Right renal pelvis (tissue), 4 donors: ENCODE measurements at regions not wholly inside any gene's neighbourhood (a gene's known extent, or its start where the extent isn't known, plus 50 kb on each side); places are given as distances from the start of the nearest gene placed in this dataset.
A peak's percentile ranks its signal among the peaks of the same experiment; 100 is the strongest.
"Not testable (repeated sequence)": the region's sequence is repeated elsewhere in the genome, so short reads cannot be mapped to it uniquely, and the experiment has no call there.

Experiments used
- DNase-seq, 4 donors: peaks; one replicate each; pipeline ENCODE4 v3.0.0-alpha.2; 2013; ENCODE audit warnings: low read depth in 4 of 4, low spot score in 3 of 4, missing footprints in 1 of 4

DNA sequence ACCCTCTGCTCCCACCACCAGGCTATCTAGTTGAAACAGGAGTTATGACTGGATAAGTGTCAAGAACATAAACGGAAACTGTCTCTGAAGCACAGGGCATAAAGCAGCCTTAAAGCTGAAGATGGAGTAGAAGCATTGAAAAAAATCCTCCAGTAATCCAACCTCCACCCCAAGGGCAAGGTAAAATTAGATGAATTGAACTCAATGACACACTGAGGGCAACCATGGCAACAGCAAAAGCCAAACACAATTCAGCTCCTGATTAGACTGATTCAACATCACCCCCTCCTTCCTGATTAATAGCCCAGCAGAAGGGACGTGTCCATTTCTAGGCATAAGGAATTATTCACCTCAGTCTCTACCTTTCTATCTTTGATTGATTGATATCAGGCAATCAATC is 183.2 kb upstream of the MAP3K1 start:
- no peak for DNase-seq

DNA sequence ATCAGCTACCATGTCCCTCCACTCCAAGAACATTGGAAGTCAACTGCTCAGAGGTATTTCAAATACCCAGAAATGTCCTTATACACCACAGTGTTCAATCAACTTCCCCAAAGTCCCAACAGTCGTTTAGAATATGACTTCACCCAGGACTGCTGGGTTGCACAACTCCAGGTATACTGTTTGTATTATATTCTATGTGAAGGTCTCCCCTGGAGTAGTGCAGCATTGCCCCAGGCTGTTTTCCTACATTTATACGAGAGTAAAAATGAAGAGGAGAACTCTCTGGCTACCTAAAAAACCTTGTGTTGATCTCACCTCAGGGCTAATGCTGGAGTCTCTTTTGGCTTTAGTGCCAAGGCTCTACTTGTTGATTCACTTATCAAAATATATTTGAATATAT is 183.6 kb upstream of the MAP3K1 start:
- DNase-seq = no peak

DNA sequence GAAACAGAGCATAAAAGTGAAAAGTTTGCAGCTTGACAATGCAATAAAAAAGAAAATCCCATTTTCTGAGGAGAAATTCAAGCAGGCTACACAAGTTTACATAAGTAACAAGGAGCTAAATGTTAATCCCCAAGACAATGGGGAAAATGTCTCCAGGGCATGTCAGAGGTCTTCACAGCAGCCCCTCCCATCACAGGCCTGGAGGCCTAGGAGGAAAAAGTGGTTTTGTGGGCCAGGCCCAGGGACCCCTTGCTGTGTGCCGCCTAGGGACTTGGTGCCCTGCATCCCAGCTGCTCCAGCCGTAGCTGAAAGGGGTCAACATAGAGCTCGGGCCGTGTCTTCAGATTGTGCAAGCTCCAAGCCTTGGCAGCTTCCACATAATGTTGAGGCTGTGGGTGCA is 186.7 kb upstream of the MAP3K1 start:
- not testable (repeated sequence) for DNase-seq

DNA sequence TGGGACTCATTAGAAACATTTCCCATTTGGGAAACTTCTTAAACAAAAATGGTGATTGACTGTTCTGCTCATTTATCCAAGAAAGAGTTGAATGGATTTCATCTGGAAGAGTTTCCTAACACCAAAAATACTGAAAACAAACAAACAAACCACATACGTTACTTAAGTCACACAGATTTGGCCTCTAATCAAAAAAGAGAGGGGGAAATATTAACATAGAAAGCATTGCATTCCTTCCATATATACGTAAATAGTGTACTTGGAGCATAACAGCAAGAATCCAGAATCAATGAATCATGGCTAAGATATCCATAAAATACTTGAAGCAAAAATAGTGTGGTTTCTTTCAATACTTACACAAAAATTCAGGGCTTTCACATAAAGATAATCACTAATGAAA is 189.8 kb upstream of the MAP3K1 start:
- peak in 1 of 4 donors; percentile 49 for DNase-seq

DNA sequence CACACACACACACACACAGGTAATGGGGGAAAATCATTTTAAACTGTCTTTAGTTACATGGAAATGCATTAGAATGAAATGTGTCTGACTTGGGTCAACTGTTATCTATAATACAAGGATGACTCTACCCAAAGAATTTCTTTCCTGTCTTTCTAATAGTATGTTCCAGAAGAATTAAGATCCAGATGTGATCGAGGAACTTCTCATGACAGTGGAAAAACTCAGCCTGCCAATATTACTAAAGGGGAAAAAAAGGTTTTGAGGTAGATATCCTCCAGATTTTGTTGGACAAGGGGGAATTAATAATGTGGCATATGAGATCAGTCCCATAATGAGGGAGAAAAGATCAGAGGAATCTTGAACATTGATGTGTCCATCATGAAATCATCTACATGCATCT is 190.6 kb upstream of the MAP3K1 start:
- no peak for DNase-seq

DNA sequence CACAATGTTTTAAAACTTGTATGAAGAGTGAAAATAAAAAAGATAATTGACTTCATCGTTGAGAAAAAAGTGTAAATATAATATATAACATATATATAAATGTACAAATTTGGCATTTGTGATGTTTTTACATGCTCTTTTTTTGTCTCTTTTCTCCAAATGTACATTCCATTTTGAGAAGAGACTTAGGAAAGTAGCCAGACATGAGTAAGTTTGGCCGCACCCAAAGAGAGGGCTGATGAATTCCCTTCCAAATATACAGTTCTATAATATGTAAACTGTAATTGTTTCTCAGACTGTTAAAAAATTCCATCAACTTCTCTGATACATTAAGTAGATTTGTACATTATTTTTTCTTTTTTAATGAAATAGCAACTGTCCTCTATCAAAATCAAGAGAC is 193.2 kb upstream of the MAP3K1 start:
- no peak for DNase-seq

DNA sequence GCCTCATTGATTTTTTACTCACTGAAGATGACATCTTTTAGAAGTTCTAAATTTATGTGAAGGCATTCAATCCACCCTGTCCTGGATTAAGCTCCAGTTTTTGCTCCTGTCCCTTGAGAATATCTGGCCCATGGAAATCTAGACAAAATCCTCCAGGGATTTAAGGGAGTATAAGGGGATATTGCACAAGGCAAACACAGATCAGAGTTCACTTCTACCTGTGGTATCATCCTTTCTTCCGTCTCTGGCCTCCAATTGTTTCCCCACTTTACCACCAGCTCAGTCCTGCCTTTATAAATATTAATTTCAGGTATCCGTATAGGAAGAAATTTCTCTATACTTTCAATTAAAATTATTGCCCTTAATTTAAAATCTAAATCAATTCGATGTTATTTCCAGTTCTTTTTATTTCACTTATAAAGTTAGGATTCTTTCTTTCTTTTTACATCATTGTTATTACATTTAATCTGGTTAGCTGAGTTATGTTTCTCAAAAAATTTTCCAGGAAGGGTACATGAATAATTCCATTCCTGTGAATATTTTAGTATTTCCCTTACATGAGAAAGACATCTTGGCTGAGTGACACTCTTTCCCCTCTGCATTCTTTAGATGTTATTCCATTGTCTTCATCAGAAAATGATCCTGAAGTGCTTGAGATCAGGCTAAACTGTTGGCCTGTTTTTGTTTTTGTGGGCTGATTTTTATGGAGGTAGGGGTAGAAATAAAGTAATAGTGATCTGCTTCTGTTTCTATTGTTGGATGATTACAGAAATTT is 194.3 kb upstream of the MAP3K1 start:
- DNase-seq = no peak

DNA sequence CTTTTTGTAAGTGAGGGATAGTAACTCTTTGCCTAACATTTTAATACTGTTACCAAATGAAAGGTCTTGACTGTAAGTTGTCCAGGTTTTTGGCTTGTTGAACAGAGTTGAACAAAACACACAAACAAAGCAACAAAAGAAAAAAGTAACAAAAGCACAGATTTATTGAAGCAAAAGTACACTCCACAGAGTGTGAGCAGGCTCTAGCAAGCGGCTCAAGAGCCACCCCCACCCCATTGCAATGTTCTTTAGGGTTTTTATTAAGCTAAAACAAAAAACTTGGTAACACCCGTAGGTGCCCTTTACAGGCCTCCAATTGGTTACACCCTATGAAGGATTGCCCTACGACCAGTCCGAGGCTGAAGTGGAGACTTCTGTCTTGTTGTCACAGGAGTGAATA is 197.4 kb upstream of the MAP3K1 start:
- no peak for DNase-seq

DNA sequence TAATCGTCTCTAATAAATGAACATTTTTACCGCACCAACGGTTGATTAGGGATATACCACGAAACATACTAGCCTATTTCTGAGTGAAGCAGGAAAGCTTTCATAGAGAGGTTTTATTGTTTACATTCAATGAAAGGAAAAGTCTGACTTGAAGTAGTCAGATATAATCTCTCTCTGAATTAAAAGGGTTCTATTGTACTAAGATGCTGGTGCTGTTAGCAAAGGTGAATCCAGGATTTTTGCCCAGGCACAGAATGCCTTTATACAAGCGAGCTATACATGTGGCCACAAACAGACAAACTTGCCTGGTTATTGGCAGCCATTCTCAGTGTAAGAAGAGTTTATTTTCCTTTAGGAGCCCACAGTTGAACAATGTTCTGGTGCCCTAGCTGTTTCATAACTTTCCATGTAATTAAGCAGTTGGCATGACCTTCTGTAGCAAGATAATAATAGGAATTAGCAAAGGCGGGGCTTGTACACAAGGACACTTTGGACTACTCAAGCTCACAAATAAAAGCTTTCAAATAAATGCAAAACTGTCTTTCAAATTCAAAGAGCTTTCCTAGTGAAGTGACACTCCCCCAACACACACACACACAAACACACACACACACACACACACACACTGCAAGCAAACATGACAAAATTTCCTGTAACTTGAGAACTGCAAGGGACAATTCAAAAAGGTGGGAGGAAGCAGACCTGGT is 198.7 kb upstream of the MAP3K1 start:
- DNase-seq = no peak

DNA sequence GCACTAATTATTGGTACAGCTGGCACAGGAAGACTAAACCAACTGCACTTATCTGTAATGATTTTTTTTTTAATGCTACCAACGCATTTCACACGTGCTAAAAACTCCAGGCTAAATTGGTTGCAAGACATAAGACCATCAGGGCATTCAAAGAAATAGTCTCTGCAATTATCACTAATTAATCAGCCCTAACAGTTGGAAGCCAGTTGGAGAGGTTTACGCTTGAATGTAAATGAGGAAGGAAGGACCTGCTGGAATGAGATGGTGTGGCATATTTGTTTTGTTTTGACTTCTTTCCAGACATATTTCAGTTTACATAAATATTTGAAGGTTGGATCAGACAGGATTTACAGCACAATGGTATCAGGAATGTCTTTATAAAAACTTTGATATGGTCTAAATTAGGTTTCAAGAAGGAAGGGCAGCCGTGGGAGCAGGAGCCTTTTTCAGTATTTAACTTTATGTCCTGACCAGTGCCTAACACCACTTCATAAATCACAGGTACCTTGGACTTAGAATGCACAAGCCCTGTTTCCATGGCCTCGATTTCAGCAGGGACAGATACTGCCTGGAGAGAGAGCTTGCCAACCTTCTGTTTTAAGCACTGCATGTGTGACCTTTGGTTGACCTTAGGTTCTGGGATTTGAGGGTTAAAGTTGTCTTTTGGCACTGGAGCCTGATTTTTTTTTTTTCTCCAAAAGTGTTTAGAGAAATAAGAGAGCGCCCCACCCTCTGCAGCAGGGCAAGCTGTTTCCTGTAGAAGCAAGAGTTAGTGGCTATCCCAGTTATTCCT is 199.8 kb upstream of the MAP3K1 start:
- peak in 2 of 4 donors; percentile 30 to 61 for DNase-seq

DNA sequence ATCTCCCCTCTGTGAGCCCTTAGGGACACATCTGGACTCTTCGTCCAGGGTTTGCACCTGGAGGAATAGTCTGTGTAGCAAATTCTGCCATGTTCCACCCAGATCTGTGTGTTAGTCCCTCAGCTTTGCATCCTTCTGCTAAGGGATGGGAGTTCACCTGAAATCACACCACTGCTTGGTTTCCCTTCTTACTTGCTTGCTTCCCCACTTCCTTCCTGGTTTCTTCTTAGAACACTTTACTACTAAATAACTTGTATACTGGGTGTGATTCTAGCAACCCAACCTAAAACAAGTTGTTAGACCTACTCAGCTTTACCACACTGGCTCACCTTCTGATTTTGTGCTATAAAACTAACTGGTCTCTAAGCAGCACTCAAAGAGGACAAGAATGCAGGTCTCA is 202.6 kb upstream of the MAP3K1 start:
- DNase-seq = no peak

DNA sequence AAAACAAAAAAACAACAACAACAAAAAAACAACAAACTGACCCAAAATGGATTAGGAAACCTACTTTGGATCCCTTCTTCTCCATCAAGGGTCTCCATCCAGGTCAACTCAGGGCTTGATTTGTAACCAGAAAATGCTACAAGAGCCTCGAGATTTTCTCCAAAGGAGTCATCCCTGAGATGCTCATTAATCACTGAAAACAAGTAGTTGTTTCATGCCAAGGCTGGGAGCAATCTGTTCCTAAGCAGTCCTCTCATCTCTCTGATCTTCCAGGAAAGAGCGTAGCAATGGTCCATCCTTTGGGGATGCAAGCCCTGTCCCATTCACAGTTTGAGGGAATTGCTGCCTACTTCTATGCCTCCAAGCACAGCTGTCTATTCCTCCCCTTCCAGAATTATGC is 203.0 kb upstream of the MAP3K1 start:
- no peak for DNase-seq

DNA sequence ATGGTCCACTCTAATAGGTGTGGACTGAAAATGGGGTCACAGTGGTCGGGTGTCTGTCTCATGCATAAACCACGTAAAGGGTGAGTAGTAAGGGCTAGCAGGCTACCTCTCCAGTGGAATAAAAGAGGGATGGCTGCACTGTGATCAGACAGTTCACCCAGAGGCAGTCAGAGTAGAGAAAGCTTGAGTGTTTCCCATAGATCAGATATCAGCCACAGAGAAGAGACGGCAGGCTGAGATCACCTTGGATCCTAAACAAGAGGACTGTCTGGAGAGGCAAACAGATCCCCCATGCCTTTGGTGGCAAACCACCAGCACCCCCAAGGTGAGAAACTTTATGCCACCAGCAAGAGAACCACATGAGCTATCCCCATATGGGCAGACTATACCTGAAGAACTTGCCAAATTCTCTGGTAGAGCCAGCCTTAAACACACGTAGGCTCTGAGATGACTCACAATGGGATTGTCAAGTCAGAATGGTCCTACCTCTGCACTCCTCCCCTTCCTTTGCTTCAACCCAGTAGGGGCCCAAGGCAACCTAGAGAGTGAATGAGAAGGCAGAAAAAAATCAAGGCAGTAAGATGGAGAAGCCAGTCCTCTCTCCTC is 205.2 kb upstream of the MAP3K1 start:
- DNase-seq = no peak

DNA sequence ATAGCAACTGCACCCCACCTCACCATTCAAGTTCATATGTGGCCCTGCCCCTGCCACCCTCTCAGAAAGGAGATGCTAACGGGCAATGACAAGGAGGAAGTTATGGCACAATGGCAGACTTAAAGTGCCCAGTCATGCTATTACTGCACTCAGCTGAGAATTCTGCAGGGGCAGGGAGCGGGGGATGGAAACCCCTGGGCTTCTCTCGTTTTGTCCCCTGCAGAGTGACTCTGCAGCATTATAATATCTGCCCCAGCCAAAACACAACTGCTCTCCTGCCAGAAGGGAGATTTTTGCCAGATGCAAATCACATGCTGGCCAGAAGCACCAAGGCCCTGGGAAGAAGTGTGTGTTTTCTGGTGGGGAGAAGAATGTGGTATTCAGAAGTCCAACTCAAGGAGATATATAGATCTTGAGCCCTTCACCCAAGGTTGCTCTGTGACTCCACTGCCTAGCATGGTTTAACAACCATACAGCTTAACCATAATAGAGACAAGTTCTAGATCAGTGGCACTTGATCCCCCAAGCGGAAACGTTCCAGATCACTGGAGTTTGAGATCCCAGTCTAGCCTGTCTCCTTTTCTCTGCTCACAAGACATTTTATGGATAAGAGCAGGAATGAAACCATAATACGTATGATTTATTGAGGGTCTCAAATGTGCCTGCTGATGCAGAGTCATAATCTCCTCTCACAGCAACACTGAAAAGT is 207.0 kb upstream of the MAP3K1 start:
- no peak for DNase-seq

DNA sequence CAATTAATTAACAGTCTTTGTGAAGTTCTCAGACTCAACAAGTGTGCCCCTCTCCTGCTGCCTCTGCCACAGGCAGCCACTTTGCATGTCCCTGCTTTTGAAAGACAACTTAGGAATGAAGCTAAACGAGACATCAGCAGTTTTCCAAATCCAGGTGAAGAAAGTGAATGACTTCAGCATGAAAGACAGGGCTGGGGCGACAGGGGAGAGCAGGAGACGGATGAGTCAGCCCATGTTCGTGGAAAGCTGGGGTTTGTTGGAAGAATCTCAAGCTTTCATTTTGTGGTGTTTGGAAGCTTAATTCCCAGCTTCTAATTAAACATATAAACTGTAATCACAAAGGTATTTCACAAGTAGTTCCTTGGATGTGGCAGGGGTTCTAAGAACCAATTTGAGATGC is 207.8 kb upstream of the MAP3K1 start:
- no peak for DNase-seq

DNA sequence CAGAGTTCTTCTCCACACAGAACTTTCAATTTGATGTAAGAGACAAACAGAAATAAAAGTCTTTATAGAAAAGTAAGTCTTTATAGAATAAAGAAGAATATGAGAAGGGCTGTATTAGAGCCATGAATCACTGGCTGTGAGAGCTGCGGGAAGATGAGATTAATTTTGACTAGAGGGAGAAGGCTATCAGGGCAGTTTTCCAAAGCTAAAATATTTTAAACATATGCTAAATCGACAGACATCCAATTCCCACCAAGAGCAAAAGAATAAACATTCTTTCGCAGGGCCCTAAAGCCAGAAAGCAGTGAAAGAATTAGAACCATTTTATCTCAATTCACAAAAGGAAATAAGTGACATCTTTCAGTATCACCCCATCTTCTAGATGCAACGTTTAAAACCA is 208.3 kb upstream of the MAP3K1 start:
- no peak for DNase-seq

DNA sequence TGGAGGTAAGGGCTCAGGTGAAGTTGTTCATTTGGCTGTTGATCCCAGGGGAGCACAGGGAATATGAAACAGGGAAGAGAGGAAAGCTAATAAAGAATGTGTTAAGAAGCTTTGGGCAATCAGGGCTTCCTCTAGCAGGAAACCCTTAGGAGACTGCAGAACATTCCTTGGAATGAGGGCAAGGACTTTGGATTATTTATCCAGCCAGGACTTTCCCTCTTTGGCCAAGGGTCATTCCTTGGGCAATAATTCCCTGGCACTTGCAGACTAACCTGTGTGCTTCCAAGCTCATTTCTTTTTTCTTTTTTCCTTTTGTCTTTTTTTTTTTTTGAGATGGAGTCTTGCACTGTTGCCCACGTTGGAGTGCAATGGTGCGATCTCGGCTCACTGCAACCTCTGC is 209.2 kb upstream of the MAP3K1 start:
- DNase-seq = no peak

DNA sequence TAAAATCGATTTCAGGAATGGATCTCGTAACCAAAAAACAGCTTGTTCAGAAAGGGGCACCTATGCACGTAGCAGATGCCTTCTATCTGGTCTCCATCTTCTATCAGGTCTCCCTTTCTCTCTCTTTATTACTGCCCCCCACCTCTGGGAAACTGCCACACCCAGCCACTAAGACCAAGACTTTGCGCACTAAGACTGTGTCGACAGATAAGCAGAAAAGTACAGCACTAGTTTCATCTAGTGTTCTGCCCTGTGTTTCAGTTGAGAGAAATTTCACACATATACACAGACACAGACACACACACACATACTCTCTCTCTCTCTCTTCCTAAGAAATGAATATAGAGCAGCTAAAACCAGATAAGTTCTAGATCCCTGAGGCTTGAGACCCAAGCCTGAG is 210.1 kb upstream of the MAP3K1 start:
- no peak for DNase-seq

DNA sequence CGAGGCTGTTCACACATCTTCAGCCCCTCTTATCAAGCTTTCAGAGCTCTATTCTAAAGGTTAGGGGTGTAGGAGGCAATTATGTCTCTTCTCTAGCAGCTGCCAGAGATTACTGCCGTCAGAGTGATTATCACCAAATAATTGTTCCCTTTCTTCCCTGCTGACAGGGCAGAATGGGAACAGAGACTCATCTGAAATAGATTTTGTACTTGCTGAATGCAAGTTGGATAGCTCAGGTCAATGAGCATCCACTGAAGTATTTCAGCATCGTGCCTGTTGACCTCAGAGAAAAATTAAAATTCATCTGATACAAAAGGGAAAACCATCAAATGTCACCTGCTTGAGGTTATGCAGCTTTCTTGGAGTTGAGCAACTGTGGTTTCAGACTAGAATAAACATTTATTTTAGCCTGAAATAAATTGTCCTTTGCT is 213.7 kb upstream of the MAP3K1 start:
- no peak for DNase-seq

DNA sequence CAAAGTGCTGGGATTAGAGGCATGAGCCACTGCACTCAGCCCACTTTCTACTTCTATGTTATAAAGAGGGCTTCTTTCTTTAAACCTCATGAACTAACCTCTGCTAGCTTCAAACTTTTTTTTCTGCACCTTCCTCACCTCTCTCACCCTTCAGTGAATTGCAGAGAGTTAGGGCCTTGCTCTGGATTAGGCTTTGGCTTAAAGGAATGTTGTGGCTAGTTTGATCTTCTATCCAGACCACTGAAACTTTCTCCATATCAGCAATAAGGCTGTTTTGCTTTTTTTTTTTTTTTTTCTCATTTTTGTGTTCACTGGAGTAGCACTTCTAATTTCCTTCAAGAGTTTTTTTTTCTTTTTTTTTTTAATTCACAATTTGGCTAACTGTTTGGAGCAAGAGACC is 216.4 kb upstream of the MAP3K1 start:
- DNase-seq = no peak

DNA sequence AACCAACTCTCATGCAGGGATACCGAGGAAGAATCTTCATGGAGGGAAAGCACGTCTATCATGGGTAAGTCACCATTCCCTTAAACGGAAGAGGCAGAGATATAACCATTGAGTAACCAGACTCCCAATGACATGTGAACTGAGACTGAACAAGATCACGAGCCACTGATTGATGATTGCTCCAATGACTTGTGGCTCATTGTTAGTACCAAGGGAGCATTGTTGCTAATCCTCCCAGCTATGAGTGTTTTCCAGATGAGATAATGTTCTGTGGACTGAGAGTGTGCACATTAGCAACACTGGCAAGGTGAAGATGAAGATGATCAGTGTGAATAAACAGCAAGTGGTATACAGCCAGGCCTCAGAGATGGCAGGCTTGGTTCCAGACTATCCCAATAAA is 219.2 kb upstream of the MAP3K1 start:
- DNase-seq = no peak
